ENCODE measurements at regions not wholly inside any gene's neighbourhood (a gene's known extent, or its start where the extent isn't known, plus 50 kb on each side); places are given as distances from the start of the nearest gene placed in this dataset.

DNA sequence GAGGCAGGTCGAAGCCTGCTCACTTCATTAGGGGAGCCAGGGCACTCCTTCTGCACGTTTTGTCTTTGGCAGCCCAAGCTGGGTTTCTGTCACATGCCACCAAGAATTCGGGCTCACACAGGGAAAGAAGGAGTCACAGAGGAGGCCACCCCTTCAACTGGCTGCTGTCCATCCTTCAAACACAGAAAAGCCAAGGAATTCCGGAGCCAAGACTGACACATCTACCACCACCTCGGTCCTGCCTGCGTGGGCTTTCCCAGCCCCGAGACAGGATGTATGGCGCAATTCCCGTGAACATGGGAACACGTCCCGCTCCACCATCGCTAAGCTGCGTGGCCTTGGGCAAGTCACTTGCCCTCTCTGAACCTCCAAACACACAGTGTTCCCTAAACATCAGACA, 70.4 kb downstream of the NCOR2 start:
- no peaks in the 10 kb centered on the region for H3K9me3 ChIP-seq (ENCODE audit: control insufficient read depth in 5 of 5, low read length in 5 of 5)
- H3K36me3 ChIP-seq (ENCODE audit: control insufficient read depth in 5 of 5, insufficient read depth in 5 of 5, low read length in 5 of 5), result peaks cover 0 to 34% (median 23%) of the 10 kb centered on the region in 5 donors
- H3K4me3 ChIP-seq (ENCODE audit: low read depth in 1 of 5, low read length in 5 of 5), result peak overlapping the region in 1 of 5 donors; percentile 9
- H3K9ac ChIP-seq (ENCODE audit: low read length in 5 of 5), result no peak overlapping the region
- H3K4me1 ChIP-seq (ENCODE audit: control insufficient read depth in 5 of 5, insufficient read depth in 5 of 5, low read length in 5 of 5), result peaks cover 14 to 62% (median 59%) of the 10 kb centered on the region in 5 donors
- H3K27me3 ChIP-seq (ENCODE audit: control insufficient read depth in 5 of 5, insufficient read depth in 4 of 5, low read length in 5 of 5), result no peaks in the 10 kb centered on the region
- H3K27ac ChIP-seq (ENCODE audit: low read depth, low read length), result peak overlapping the region; percentile 50

- H3K36me3 ChIP-seq (ENCODE audit: control insufficient read depth in 5 of 5, insufficient read depth in 5 of 5, low read length in 5 of 5), result peaks cover 0 to 37% (median 27%) of the 10 kb centered on the region in 5 donors
- H3K4me1 ChIP-seq (ENCODE audit: control insufficient read depth in 5 of 5, insufficient read depth in 5 of 5, low read length in 5 of 5), result peaks cover 14 to 66% (median 60%) of the 10 kb centered on the region in 5 donors
- no peak overlapping the region for H3K4me3 ChIP-seq (ENCODE audit: low read depth in 1 of 5, low read length in 5 of 5)
- H3K9ac ChIP-seq (ENCODE audit: low read length in 5 of 5), result no peak overlapping the region
- no peaks in the 10 kb centered on the region for H3K27me3 ChIP-seq (ENCODE audit: control insufficient read depth in 5 of 5, insufficient read depth in 4 of 5, low read length in 5 of 5)
- H3K9me3 ChIP-seq (ENCODE audit: control insufficient read depth in 5 of 5, low read length in 5 of 5), result no peaks in the 10 kb centered on the region
- peak overlapping the region; percentile 50 for H3K27ac ChIP-seq (ENCODE audit: low read depth, low read length)
Observed at GRCh38 chr12:124496584-124496983, 70.8 kb downstream of the NCOR2 start.

- H3K4me3 ChIP-seq (ENCODE audit: low read depth in 1 of 5, low read length in 5 of 5), result no peak overlapping the region
- H3K9ac ChIP-seq (ENCODE audit: low read length in 5 of 5), result no peak overlapping the region
- no peaks in the 10 kb centered on the region for H3K27me3 ChIP-seq (ENCODE audit: control insufficient read depth in 5 of 5, insufficient read depth in 4 of 5, low read length in 5 of 5)
- H3K9me3 ChIP-seq (ENCODE audit: control insufficient read depth in 5 of 5, low read length in 5 of 5), result no peaks in the 10 kb centered on the region
- peaks cover 0 to 39% (median 27%) of the 10 kb centered on the region in 5 donors for H3K36me3 ChIP-seq (ENCODE audit: control insufficient read depth in 5 of 5, insufficient read depth in 5 of 5, low read length in 5 of 5)
- no peak overlapping the region for H3K27ac ChIP-seq (ENCODE audit: low read depth, low read length)
- H3K4me1 ChIP-seq (ENCODE audit: control insufficient read depth in 5 of 5, insufficient read depth in 5 of 5, low read length in 5 of 5), result peaks cover 19 to 66% (median 61%) of the 10 kb centered on the region in 5 donors
Observed at GRCh38 chr12:124495194-124495983, 72.0 kb downstream of the NCOR2 start.

- Histone ChIP-seq H3K4me3 (ENCODE audit: low read depth in 1 of 5, low read length in 5 of 5) (no peak overlapping the region), H3K4me1 (ENCODE audit: control insufficient read depth in 5 of 5, insufficient read depth in 5 of 5, low read length in 5 of 5) (peaks cover 19 to 66% (median 57%) of the 10 kb centered on the region in 5 donors), H3K27me3 (ENCODE audit: control insufficient read depth in 5 of 5, insufficient read depth in 4 of 5, low read length in 5 of 5) (no peaks in the 10 kb centered on the region), H3K9me3 (ENCODE audit: control insufficient read depth in 5 of 5, low read length in 5 of 5) (no peaks in the 10 kb centered on the region), H3K27ac (ENCODE audit: low read depth, low read length) (no peak overlapping the region), H3K9ac (ENCODE audit: low read length in 5 of 5) (no peak overlapping the region), H3K36me3 (ENCODE audit: control insufficient read depth in 5 of 5, insufficient read depth in 5 of 5, low read length in 5 of 5) (peaks cover 0 to 45% (median 28%) of the 10 kb centered on the region in 5 donors)
Observed at GRCh38 chr12:124494751-124495129, 72.7 kb downstream of the NCOR2 start.

DNA sequence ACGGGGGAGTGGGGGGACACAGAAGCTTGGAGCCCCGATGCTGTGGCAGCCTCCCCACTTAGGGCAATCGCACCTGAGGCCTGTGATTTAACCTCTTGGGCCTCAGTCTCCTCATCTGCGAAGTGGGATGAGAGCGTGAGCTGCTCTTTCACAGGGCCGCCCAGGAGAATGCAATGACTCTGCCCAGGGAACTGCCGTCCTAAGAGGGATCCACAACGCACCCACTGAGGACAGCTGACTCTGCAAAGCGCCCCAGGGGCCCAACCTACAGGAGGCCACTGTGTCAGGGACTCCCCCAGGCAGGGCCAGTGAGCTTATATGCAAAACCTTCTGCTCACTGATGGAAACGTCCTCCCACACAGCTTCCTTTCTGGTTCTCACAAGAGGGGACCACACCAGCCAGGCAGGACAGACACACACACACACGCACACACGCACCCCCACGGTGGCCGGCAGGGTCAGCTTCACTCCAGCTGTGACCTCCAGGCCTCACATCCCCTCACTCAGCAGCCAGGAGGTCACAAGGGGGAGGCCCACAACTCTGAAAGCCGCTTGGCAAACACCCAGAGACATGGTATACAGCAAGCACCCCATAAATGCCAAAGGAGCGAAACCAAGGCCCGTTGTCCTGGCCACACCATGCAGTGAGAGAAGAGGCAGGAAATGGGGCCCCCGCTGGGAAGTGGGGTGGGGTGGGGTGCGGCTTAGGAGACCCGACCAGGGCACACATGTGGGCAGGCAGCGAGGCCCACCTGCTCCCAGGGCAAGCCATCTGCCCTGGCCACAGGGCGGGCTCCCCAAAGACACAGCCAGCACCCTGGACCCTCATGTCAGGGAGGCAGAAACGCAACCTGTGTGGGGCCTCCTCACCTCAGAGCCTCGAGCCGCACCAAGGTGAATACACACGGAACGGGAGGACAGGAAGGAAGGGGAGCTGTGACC, 73.3 kb downstream of the NCOR2 start:
- Histone ChIP-seq H3K27ac (ENCODE audit: low read depth, low read length) (no peak overlapping the region), H3K4me1 (ENCODE audit: control insufficient read depth in 5 of 5, insufficient read depth in 5 of 5, low read length in 5 of 5) (peaks cover 19 to 61% (median 50%) of the 10 kb centered on the region in 5 donors), H3K27me3 (ENCODE audit: control insufficient read depth in 5 of 5, insufficient read depth in 4 of 5, low read length in 5 of 5) (no peaks in the 10 kb centered on the region), H3K9me3 (ENCODE audit: control insufficient read depth in 5 of 5, low read length in 5 of 5) (no peaks in the 10 kb centered on the region), H3K36me3 (ENCODE audit: control insufficient read depth in 5 of 5, insufficient read depth in 5 of 5, low read length in 5 of 5) (peaks cover 0 to 52% (median 28%) of the 10 kb centered on the region in 5 donors), H3K4me3 (ENCODE audit: low read depth in 1 of 5, low read length in 5 of 5) (no peak overlapping the region), H3K9ac (ENCODE audit: low read length in 5 of 5) (no peak overlapping the region)

DNA sequence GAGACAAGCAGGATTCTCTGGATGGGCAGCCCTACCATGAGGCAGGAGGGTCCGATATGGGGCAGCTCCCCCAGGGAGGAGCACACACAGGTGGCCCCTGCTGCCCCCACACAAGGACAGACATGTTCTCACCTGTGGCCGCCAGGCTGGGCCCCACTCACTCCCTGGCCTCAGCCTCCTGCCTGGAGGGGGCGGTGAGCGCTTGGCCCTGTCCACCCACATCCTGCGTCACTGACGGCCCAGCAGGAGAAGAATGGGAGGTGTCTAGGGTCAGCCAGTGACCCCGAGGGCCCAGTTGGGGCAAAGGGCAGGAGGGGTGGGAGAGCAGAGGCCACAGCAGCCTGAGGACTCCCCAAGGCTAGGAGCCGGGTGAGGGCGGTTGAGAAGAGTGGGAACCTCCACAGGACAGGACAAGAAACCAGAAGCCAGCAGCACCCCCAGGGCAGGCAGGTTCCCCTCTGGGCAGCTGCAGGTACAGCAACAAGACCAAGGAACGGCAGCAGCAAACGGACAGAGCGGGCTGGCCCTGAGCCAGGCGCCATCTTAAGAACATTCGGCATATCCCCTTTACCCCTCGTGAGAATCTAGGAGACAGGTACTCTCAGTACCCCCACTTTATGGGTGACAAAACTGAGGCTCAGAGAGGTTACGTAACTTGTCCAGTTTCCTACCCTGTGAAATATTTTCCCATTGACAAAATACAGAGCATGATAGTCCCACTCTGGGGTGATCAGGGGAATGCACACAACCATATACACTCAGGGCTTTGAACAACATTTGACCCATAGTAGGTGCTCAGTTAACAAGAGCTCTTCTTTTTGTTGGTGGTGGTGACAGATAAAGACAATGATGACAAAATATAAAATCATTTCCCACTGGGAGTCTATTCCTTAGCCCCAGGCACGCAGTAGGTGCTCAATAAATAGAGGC, 74.3 kb downstream of the NCOR2 start:
- Histone ChIP-seq H3K27ac (ENCODE audit: low read depth, low read length) (no peak overlapping the region), H3K4me1 (ENCODE audit: control insufficient read depth in 5 of 5, insufficient read depth in 5 of 5, low read length in 5 of 5) (peaks cover 19 to 51% (median 41%) of the 10 kb centered on the region in 5 donors), H3K27me3 (ENCODE audit: control insufficient read depth in 5 of 5, insufficient read depth in 4 of 5, low read length in 5 of 5) (no peaks in the 10 kb centered on the region), H3K4me3 (ENCODE audit: low read depth in 1 of 5, low read length in 5 of 5) (no peak overlapping the region), H3K9ac (ENCODE audit: low read length in 5 of 5) (no peak overlapping the region), H3K36me3 (ENCODE audit: control insufficient read depth in 5 of 5, insufficient read depth in 5 of 5, low read length in 5 of 5) (peaks cover 0 to 52% (median 28%) of the 10 kb centered on the region in 5 donors), H3K9me3 (ENCODE audit: control insufficient read depth in 5 of 5, low read length in 5 of 5) (no peaks in the 10 kb centered on the region)

GRCh38 chr12:124491856-124492420, 75.5 kb downstream of the NCOR2 start:
- H3K36me3 ChIP-seq (ENCODE audit: control insufficient read depth in 5 of 5, insufficient read depth in 5 of 5, low read length in 5 of 5), result peaks cover 0 to 52% (median 28%) of the 10 kb centered on the region in 5 donors
- H3K27ac ChIP-seq (ENCODE audit: low read depth, low read length), result no peak overlapping the region
- H3K4me1 ChIP-seq (ENCODE audit: control insufficient read depth in 5 of 5, insufficient read depth in 5 of 5, low read length in 5 of 5), result peaks cover 8 to 39% (median 29%) of the 10 kb centered on the region in 5 donors
- no peak overlapping the region for H3K9ac ChIP-seq (ENCODE audit: low read length in 5 of 5)
- no peaks in the 10 kb centered on the region for H3K9me3 ChIP-seq (ENCODE audit: control insufficient read depth in 5 of 5, low read length in 5 of 5)
- no peak overlapping the region for H3K4me3 ChIP-seq (ENCODE audit: low read depth in 1 of 5, low read length in 5 of 5)
- H3K27me3 ChIP-seq (ENCODE audit: control insufficient read depth in 5 of 5, insufficient read depth in 4 of 5, low read length in 5 of 5), result no peaks in the 10 kb centered on the region

DNA sequence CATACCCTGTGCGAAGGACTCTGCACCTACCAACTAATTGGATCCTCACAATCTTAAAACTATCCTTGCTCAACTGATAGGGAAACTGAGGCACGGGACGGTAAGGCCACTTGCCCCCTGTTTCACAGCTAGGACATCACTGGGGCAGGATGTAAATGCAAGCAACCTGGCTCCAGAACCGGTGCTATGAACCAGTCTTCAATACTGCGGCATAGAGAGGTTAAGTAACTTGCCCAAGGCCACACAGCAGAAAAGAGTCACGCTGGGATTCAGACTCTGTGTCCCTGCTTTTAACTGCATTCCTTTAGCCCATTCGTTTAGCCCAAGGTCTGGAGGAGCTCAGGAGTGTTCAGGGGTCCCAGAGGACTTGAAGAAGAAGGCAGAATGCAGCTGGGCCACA, 76.1 kb downstream of the NCOR2 start:
- Histone ChIP-seq H3K9ac (ENCODE audit: low read length in 5 of 5) (no peak overlapping the region), H3K9me3 (ENCODE audit: control insufficient read depth in 5 of 5, low read length in 5 of 5) (no peaks in the 10 kb centered on the region), H3K27me3 (ENCODE audit: control insufficient read depth in 5 of 5, insufficient read depth in 4 of 5, low read length in 5 of 5) (no peaks in the 10 kb centered on the region), H3K4me1 (ENCODE audit: control insufficient read depth in 5 of 5, insufficient read depth in 5 of 5, low read length in 5 of 5) (peaks cover 7 to 33% (median 23%) of the 10 kb centered on the region in 5 donors), H3K4me3 (ENCODE audit: low read depth in 1 of 5, low read length in 5 of 5) (no peak overlapping the region), H3K36me3 (ENCODE audit: control insufficient read depth in 5 of 5, insufficient read depth in 5 of 5, low read length in 5 of 5) (peaks cover 0 to 56% (median 30%) of the 10 kb centered on the region in 5 donors), H3K27ac (ENCODE audit: low read depth, low read length) (no peak overlapping the region)
